GM12874 (cell line): ENCODE measurements at regions not wholly inside any gene's neighbourhood (a gene's known extent, or its start where the extent isn't known, plus 50 kb on each side); places are given as distances from the start of the nearest gene placed in this dataset.

Experiments used
- CTCF ChIP-seq: IDR thresholded peaks from 2 replicates; pipeline ENCODE4 v1.5.1; 2011; ENCODE audit warnings: low read depth, mild to moderate bottlenecking, control low read depth, low read length, moderate library complexity; ENCODE audit not compliant: insufficient read depth

GRCh38 chr11:128234143-128234542 is 353.2 kb downstream of the ETS1 start:
- TF ChIP-seq CTCF = no peak

- TF ChIP-seq CTCF = no peak
Measured at GRCh38 chr11:128232588-128232987, 354.8 kb downstream of the ETS1 start.

- TF ChIP-seq CTCF = no peak
Measured at GRCh38 chr11:128231845-128232410, 355.4 kb downstream of the ETS1 start.

GRCh38 chr11:128227466-128227865 is 359.9 kb downstream of the ETS1 start:
- no peak for TF ChIP-seq CTCF

GRCh38 chr11:128226106-128226716 is 361.1 kb downstream of the ETS1 start:
- TF ChIP-seq CTCF = no peak

- no peak for TF ChIP-seq CTCF
Measured at GRCh38 chr11:128222245-128222884, 365.0 kb downstream of the ETS1 start.

GRCh38 chr11:128219731-128220120 is 367.6 kb downstream of the ETS1 start:
- TF ChIP-seq CTCF = no peak
